GM18909 (cell line): ENCODE measurements at regions not wholly inside any gene's neighbourhood (a gene's known extent, or its start where the extent isn't known, plus 50 kb on each side); places are given as distances from the start of the nearest gene placed in this dataset.
A peak's percentile ranks its signal among the peaks of the same experiment; 100 is the strongest.
"Not testable (repeated sequence)": the region's sequence is repeated elsewhere in the genome, so short reads cannot be mapped to it uniquely, and the experiment has no call there.

ENCODE experiments used
- ATAC-seq: cut with Tn5 transposase; IDR thresholded peaks from one replicate; pipeline ENCODE4 v1.9.1; 2021; ENCODE audit warnings: mild to moderate bottlenecking; ENCODE audit not compliant: unreplicated experiment, poor library complexity

- ATAC-seq = not testable (repeated sequence)
Measured at GRCh38 chr6:27775138-27775795, 136.9 kb downstream of the OR2B2 start.

DNA sequence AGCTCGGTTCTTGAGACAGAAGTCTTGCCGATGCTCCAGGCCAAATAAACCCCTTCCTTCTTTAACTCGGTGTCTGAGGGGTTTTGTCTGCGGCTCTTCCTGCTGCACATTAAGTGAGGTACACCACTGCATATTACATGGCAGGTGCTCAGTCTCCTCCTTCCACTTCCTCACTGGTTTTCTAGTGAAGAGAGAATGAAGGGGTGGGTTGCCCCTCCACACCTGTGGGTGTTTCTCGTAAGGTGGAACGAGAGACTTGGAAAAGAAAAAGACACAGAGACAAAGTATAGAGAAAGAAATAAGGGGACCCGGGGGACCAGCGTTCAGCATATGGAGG is 138.0 kb downstream of the OR2B2 start:
- not testable (repeated sequence) for ATAC-seq

DNA sequence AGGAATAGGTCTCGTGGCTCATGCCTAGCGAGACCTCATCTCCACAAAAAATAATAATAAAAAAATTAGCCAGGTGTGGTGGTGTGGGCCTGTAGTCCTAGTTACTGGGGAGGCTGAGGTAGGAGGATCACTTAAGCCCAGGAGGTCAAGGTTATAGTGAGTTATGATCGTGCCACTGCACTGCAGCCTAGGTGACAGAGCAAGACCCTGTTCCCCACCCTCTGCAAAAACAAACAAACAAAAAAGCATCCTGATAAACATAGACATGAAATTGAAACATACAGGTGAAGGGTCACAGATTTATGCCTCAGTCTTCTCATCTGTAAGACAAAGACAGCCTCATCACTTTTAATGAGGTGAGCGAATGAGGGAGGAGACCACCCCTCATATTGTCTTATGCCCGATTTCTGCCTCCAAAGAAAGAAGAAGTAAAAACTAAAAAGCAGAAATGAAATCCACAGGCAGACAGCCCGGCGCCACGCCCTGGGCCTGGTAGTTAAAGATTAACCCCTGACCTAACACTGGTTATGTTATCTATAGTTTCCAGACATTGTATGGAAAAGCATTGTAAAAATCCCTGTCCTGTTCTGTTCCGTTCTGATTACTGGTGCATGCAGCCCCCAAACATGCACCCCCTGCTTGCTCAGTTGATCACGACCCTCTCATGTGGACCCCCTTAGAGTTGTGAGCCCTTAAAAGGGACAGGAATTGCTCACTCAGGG is 138.5 kb downstream of the OR2B2 start:
- not testable (repeated sequence) for ATAC-seq

- peak; percentile 88 for ATAC-seq
Measured at GRCh38 chr6:27772261-27773001, 139.8 kb downstream of the OR2B2 start.

GRCh38 chr6:27771235-27771634 is 141.0 kb downstream of the OR2B2 start:
- no peak for ATAC-seq

GRCh38 chr6:27770724-27771123 is 141.5 kb downstream of the OR2B2 start:
- ATAC-seq = no peak

DNA sequence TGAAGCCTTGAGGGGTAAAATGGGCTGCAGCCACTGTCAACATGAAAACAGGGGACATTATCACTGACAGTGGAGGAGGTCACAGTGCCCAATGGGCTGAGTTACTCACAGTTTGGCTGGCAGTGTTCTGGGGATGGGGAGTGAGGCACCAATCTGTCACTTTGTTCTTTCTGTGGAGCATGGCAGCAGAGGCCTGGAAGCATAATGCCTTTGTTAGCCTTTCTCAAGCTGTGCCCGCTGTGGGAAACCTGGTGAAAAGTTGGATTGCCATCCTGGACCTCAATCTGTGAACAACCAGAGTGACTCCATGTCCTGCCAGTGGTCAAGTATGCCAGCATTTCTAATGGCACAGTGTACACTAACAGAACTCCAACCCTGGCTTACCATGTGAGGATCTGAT is 143.6 kb downstream of the OR2B2 start:
- no peak for ATAC-seq

- no peak for ATAC-seq
Measured at GRCh38 chr6:27767851-27768250, 144.3 kb downstream of the OR2B2 start.

DNA sequence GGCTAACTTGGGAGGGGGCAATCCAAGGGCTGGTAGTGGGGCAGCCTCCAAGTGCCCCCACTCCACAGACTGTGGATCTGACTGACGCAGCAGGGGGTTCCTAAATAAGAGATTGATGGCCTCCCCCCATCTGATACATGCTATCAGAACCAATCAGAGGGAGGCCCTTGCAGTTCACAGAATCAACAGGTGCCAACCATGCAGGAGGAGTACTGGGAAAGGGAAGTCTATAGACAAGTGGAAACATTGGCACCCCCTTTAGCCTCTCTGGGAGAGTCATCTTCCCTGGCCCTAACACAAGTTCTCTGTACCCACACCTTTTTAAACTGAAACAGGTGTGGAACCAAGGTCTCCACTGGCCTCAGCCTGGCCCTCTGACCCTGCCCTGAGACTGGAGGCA is 145.8 kb downstream of the OR2B2 start:
- no peak for ATAC-seq

DNA sequence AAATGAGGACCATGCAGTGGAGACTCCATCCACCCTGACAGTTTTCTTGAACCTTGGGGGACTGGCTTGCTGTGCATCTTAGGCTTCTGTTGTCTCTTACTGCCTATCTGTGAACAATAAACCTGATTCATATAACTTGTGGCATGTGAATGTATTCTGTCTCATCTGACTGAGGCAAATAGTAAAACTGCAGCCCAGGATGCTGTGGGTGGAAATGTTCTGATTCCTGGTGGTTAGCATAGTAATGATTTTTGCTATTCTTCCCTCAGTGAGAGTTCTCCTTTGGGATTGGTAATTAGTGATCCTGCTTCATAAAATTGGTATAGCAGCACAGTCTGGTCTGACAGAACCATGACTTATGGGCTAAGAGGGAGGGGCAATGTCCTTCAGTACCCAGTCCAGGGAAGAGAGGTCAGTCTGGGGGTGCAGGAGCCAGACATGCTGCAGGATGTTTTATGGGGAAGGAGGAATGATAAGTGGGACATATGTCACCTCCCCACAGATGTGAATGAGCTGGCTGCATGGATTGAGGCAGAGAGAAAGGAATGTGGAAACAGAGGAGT is 147.1 kb downstream of the OR2B2 start:
- ATAC-seq = no peak

- peak; percentile 46 for ATAC-seq
Measured at GRCh38 chr6:27761391-27761790, 150.8 kb downstream of the OR2B2 start.

GRCh38 chr6:27760464-27760863 is 151.7 kb downstream of the OR2B2 start:
- no peak for ATAC-seq

- ATAC-seq = no peak
Measured at GRCh38 chr6:27759930-27760329, 152.3 kb downstream of the OR2B2 start.

DNA sequence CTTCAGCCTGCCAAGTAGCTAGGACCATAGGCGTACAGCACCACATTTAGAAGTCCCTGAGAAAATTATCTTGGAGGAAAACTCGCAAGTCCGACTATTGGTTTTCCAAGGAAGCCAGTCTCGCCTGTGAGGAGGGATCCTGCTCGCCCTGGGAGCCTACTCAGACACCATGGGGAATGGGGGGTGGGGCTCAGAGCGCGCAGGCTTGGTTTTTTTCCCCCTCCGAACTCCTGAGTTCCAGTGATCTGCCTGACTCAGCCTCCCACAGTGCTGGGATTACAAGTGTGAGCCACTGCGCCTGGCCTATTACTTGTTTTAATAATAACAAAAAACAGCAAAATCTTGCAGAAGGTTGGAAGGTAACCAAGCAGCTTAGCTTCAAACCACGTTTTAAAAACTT is 153.7 kb downstream of the OR2B2 start:
- ATAC-seq = no peak

- ATAC-seq = no peak
Measured at GRCh38 chr6:27757307-27757706, 154.9 kb downstream of the OR2B2 start.

DNA sequence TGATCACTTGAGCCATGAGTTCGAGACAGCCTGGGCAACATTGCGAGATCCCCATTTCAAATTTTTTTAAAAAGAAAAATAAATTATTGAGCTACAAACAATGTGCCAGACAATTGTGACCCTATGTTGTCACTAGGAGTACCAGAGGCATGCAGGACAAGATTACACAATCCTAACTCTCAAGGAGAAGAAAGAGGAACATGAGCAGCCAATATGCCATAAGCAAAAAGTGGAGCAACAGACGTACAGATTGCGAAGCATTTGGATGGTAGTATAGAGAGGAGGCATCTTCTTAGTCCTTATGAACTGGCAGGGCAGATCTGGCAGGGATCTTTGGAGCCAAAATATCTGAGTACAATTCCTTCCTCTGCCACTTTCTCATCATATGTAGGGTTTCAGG is 156.4 kb downstream of the OR2B2 start:
- no peak for ATAC-seq

GRCh38 chr6:27754408-27754782 is 157.8 kb downstream of the OR2B2 start:
- no peak for ATAC-seq

DNA sequence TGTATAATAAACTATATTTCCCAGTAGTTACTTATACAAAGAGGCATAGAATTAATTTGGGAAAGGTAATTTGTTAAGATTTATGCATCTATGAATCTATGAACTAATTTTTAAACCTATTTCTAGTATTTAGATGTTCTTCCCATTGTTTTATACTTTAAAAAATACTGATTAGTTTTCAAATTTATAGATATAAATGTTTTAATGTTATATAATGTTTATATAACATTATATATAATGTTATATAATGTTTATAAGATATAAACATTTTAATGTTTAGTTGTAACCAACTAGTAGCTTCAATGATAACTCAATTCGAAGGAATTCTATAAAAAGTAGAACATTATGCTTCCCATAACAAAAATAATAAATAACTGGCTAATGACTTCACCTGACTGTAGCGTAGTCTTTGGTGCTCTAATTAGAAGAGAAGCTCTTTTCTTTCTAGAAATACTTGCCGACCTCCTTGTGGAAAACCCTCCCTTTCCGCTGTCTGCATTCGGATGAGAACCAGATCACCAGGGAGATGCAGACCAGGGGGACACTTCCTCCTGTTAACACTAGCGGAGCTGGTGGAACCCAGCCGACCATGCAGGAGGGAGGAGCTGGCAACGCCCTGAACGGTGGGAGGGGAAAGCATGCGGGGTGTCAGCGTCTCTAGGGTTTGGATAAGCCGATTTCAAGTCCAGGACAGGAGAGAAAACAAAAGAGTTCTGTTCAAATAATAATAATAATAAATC is 158.4 kb downstream of the OR2B2 start:
- ATAC-seq = peak; percentile 60

GRCh38 chr6:27752038-27752885 is 159.9 kb downstream of the OR2B2 start:
- peak; percentile 46 for ATAC-seq

DNA sequence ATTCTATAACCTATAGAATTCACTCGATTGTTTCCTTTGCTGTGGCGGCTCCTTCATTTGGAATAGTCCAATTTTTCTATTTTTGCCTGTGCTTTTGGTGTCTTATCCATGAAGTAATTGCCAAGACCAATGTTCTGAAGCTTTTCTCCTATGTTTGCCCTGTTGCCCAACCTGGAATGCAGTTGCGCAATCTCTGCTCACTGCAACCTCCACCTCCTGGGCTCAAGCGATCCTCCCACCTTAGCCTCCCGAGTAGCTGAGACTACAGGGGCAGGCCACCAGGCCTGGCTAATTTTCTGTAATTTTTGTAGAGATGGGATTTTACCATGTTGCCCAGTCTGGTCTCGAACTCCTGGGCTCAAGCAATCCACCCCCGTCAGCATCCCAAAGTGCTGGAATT is 163.5 kb downstream of the OR2B2 start:
- ATAC-seq = no peak
